Mucosa of descending colon (tissue), 3 donors: ENCODE measurements at regions not wholly inside any gene's neighbourhood (a gene's known extent, or its start where the extent isn't known, plus 50 kb on each side); places are given as distances from the start of the nearest gene placed in this dataset.

Experiments used
- ATAC-seq: fragments of 200-7000 bp; cut with Tn5 transposase; one replicate; pipeline ENCODE4 v1.9.1; 2020; ENCODE audit warnings: mild to moderate bottlenecking, moderate library complexity
- DNase-seq, 3 donors: peaks; one replicate each; pipeline ENCODE4 v3.0.0-alpha.2; 2020
- H3K36me3 ChIP-seq: fragments of 200-600 bp; one replicate; pipeline ENCODE4 v1.8.0; 2021; ENCODE audit warnings: low read depth, mild to moderate bottlenecking
- H3K4me1 ChIP-seq: fragments of 200-600 bp; one replicate; pipeline ENCODE4 v1.8.0; 2021; ENCODE audit warnings: low read depth, mild to moderate bottlenecking
- H3K4me3 ChIP-seq: fragments of 200-600 bp; one replicate; pipeline ENCODE4 v1.8.0; 2021; ENCODE audit warnings: mild to moderate bottlenecking
- H3K9me3 ChIP-seq: fragments of 200-600 bp; one replicate; pipeline ENCODE4 v1.8.0; 2021; ENCODE audit warnings: mild to moderate bottlenecking
- intact Hi-C, 2 donors: fragments of 100-400 bp; cut with DNase I in 1 of 2; cut with micrococcal nuclease in 1 of 2; formaldehyde crosslinking; loops; one replicate each; pipeline versions ENCODE4 v1.11.0 to v1.11.1; 2022; cut with DNase I, micrococcal nuclease
- TF ChIP-seq, protein P1 (sequence below): fragments of 200-600 bp; IDR thresholded peaks from one replicate; pipeline ENCODE4 v1.8.0; 2022; ENCODE audit warnings: antibody characterized with exemption, mild to moderate bottlenecking
- donor health status: DM: no; HTN: no; CAD: no; lungs with moderate emphysema.
- donor health status: DM: no; HTN: no; CAD: no.
- donor health status: DM: no; HTN: yes; CAD: no.

DNA sequence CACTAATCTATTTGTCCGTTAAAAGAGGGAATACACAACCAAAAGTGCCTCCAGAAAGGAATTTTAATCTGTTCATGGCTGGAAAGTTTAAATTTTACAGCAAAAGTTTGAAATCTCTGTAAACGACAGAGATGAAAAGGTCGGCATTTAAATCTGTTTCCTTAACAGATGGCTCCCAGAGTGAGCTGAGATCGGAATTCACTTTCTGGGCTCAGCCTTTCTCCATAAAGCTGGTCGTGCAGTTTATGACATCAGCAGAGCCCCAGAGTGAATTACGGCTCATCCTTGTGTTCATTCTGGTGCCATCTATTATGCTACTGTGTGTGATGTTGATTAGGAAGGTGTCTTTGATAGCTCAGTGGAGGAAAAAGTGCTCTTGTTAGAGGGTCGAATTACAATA lies 117.6 kb upstream of the ZFP64 start:
- H3K9me3 ChIP-seq = no peaks in the 10 kb centered on the region
- H3K4me3 ChIP-seq = no peak overlapping the region
- no peak for DNase-seq
- TF ChIP-seq, protein P1, sequence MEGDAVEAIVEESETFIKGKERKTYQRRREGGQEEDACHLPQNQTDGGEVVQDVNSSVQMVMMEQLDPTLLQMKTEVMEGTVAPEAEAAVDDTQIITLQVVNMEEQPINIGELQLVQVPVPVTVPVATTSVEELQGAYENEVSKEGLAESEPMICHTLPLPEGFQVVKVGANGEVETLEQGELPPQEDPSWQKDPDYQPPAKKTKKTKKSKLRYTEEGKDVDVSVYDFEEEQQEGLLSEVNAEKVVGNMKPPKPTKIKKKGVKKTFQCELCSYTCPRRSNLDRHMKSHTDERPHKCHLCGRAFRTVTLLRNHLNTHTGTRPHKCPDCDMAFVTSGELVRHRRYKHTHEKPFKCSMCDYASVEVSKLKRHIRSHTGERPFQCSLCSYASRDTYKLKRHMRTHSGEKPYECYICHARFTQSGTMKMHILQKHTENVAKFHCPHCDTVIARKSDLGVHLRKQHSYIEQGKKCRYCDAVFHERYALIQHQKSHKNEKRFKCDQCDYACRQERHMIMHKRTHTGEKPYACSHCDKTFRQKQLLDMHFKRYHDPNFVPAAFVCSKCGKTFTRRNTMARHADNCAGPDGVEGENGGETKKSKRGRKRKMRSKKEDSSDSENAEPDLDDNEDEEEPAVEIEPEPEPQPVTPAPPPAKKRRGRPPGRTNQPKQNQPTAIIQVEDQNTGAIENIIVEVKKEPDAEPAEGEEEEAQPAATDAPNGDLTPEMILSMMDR = no peak
- no peaks in the 10 kb centered on the region for H3K36me3 ChIP-seq
- intact Hi-C loops = no loop called here
- ATAC-seq = no peak
- no peaks in the 10 kb centered on the region for H3K4me1 ChIP-seq

DNA sequence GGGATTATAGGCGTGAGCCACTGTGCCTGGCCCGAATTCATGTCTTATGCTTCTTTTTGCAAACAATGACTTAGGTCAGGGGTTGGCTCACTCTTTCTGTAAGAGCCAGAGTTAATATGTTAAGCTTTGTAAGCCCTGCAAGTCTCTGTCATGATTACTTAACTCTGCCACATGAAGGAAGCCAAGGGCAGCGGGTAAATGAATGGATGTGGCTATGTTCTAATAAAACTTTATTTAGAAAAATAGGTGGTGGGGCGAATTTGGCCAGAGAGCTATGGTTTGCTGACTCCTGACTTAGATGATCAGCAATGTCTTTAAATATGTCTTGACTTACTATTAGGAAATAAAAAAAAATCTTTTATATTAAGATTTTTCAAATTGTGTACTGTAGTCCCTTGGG lies 114.9 kb upstream of the ZFP64 start:
- no peaks in the 10 kb centered on the region for H3K36me3 ChIP-seq
- TF ChIP-seq, protein P1 = no peak
- H3K4me3 ChIP-seq = no peak overlapping the region
- intact Hi-C loops = no loop called here
- DNase-seq = no peak
- H3K4me1 ChIP-seq = no peaks in the 10 kb centered on the region
- no peak for ATAC-seq
- no peaks in the 10 kb centered on the region for H3K9me3 ChIP-seq

DNA sequence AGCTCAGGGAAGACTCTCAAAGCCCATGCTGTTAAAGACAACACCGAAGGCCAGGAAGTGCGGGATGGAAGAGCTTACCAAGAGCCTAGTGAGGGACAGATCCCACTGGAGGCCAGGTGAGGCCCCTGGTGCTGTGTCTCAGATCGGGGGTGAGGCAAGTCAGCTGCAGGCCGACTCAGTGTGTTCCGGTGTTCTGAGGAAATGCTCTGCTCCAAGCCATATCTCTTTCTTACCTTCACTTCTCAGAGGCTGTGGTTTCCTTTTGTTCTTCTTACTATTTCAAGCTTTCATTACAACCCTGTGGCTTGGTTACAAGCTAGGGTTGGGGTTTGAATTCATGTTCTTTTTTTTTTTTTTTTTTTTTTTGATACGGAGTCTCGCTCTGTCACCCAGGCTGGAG lies 114.3 kb upstream of the ZFP64 start:
- H3K4me1 ChIP-seq = no peaks in the 10 kb centered on the region
- DNase-seq (no peak), ATAC-seq (no peak)
- intact Hi-C loops = no loop called here
- H3K36me3 ChIP-seq = no peaks in the 10 kb centered on the region
- H3K4me3 ChIP-seq = no peak overlapping the region
- TF ChIP-seq, protein P1 = no peak
- no peaks in the 10 kb centered on the region for H3K9me3 ChIP-seq

DNA sequence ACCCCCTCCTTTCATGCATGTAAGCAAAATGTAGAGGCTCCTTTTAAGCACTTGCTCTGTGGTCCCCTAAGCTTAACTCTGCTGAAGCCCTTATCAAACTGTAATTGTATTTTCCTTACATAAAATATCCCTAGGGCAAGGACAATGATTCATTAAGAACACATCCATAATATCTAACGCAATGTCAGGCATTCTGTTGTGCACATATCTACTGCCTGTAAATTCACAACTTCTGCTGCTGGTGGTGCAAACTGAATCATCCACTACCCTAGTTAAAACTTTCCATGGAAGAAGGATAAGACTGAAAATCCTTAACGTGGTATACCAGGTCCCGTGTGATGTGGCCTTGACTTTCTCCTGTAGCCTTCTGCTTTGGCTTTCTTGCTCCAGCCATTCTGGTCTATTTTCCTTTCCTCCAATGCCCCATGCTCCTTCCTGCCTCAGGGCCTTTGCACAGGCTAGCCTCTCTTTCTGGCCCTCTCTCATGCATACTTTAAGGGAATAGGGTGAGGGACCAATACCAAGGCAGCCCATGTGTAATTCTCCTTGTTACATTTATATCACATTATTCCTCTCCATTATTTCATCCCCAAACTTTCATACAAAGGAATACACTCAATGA lies 113.6 kb upstream of the ZFP64 start:
- TF ChIP-seq, protein P1 = no peak
- ATAC-seq (no peak), DNase-seq (no peak)
- intact Hi-C loops = no loop called here
- Histone ChIP-seq H3K4me1 (no peaks in the 10 kb centered on the region), H3K4me3 (no peak overlapping the region), H3K36me3 (no peaks in the 10 kb centered on the region), H3K9me3 (no peaks in the 10 kb centered on the region)

DNA sequence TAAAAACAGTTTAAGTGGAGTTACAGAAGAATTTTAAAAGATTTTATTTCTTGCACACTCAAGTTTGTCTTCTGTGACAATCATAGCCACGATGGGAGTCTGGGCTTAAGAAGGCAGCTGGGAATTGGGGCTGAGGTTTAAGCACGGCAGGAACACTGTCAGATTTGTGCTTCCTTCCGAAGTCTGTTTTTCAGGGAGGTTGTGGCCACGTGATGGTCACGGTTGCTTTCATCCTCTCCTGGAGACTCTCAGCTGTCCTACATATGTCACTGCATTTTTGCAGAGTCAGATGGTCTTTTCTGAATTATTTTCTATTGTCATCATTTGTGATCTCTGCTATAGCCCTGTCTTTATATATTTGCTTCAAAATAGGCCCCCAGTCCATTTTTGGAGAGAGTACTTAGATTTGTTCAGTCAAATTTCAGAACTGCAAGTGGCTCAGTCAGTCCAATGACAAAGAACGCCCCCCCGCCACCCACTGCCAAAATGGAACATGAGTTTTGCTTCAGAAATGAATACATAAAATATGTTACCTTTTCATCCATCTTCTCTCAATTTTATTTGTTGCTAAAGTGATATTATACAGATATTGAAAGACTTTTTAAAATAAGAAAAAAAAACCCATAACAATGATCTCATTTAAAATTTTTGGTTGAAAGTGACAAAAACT lies 111.8 kb upstream of the ZFP64 start:
- DNase-seq (no peak), ATAC-seq (no peak)
- no peak overlapping the region for H3K4me3 ChIP-seq
- H3K4me1 ChIP-seq = no peaks in the 10 kb centered on the region
- H3K36me3 ChIP-seq = no peaks in the 10 kb centered on the region
- intact Hi-C loops = no loop called here
- TF ChIP-seq, protein P1 = no peak
- no peaks in the 10 kb centered on the region for H3K9me3 ChIP-seq
